PFSK-1 (cell line): ENCODE measurements at regions not wholly inside any gene's neighbourhood (a gene's known extent, or its start where the extent isn't known, plus 50 kb on each side); places are given as distances from the start of the nearest gene placed in this dataset.

Experiments
- FOXP2 ChIP-seq: optimal IDR thresholded peaks from 2 replicates; pipeline ENCODE3; 2011; ENCODE audit warnings: borderline replicate concordance, control low read depth, inconsistent platforms; ENCODE audit not compliant: insufficient read depth; ENCODE audit errors: extremely low read length, extremely low read depth
- POLR2AphosphoS5 ChIP-seq: IDR thresholded peaks from 2 replicates; pipeline ENCODE4 v1.6.1; 2012; ENCODE audit warnings: low read depth, mild to moderate bottlenecking, control low read depth, low read length, moderate library complexity
- SIN3A ChIP-seq: IDR thresholded peaks from 2 replicates; pipeline ENCODE4 v1.6.1; 2012; ENCODE audit warnings: mild to moderate bottlenecking, low read length, moderate library complexity, borderline replicate concordance; ENCODE audit not compliant: insufficient read depth
- TAF1 ChIP-seq: IDR thresholded peaks from 2 replicates; pipeline ENCODE4 v1.6.1; 2012; ENCODE audit warnings: low read length, control low read depth, borderline replicate concordance; ENCODE audit not compliant: insufficient read depth
- TF ChIP-seq, protein P1 (sequence below), 2 experiments: IDR thresholded peaks; 2 replicates each; pipeline versions ENCODE4 v1.6.1 to v1.8.0; 2011 to 2012; ENCODE audit warnings: low read depth in 2 of 2, low read length in 2 of 2, control low read depth in 1 of 2, inconsistent platforms in 1 of 2, mild to moderate bottlenecking in 1 of 2, moderate library complexity in 1 of 2; ENCODE audit not compliant: insufficient read depth in 1 of 2

DNA sequence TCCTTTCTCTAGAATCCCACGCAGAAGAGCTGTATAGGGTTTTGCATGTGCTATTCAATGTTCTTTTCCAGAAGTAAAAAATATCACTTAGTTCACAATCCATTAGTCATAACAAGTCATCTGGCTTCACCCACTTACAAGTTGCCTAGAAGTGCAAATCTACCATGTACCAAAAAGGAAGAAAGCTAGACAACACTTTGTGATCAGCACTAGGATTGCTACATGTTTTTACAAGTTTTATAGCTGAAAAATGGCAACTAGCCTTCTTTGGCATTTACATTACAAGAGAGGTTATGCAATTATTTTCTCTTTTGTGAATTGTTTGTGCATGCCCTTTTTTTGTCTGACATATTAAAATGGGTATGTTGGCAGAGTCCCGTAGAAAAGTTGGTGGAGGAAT is 85.6 kb upstream of the PTPRK start:
- no peak for TF ChIP-seq FOXP2
- TF ChIP-seq POLR2AphosphoS5: no peak
- TF ChIP-seq, protein P1, sequence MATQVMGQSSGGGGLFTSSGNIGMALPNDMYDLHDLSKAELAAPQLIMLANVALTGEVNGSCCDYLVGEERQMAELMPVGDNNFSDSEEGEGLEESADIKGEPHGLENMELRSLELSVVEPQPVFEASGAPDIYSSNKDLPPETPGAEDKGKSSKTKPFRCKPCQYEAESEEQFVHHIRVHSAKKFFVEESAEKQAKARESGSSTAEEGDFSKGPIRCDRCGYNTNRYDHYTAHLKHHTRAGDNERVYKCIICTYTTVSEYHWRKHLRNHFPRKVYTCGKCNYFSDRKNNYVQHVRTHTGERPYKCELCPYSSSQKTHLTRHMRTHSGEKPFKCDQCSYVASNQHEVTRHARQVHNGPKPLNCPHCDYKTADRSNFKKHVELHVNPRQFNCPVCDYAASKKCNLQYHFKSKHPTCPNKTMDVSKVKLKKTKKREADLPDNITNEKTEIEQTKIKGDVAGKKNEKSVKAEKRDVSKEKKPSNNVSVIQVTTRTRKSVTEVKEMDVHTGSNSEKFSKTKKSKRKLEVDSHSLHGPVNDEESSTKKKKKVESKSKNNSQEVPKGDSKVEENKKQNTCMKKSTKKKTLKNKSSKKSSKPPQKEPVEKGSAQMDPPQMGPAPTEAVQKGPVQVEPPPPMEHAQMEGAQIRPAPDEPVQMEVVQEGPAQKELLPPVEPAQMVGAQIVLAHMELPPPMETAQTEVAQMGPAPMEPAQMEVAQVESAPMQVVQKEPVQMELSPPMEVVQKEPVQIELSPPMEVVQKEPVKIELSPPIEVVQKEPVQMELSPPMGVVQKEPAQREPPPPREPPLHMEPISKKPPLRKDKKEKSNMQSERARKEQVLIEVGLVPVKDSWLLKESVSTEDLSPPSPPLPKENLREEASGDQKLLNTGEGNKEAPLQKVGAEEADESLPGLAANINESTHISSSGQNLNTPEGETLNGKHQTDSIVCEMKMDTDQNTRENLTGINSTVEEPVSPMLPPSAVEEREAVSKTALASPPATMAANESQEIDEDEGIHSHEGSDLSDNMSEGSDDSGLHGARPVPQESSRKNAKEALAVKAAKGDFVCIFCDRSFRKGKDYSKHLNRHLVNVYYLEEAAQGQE (IDR thresholded peaks at IDR 0.05; ENCODE audit: insufficient read depth in 1 of 2, low read depth in 2 of 2, low read length in 2 of 2): no peak
- TF ChIP-seq TAF1: no peak
- no peak for TF ChIP-seq SIN3A

DNA sequence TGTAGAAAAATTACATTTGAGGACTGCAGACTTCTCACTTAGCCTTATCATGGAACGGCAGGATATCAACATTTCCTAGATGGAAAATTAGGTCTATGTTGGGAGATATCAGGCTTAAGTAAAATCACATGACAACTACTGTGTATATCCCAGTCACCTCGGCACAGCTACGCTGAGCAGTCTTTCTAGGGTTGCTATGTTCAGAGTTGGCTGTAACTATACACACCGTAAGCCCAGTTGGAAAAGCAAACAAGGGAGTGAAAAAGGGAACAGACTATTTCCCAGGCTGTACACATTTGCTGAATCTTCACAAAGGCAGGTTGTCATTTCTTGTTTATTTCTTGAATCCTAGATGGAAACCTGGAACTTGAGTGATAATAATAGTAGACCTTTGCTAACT is 80.7 kb upstream of the PTPRK start:
- no peak for TF ChIP-seq TAF1
- no peak for TF ChIP-seq SIN3A
- TF ChIP-seq FOXP2: no peak
- no peak for TF ChIP-seq POLR2AphosphoS5
- TF ChIP-seq, protein P1 (IDR thresholded peaks at IDR 0.05; ENCODE audit: insufficient read depth in 1 of 2, low read depth in 2 of 2, low read length in 2 of 2): no peak

DNA sequence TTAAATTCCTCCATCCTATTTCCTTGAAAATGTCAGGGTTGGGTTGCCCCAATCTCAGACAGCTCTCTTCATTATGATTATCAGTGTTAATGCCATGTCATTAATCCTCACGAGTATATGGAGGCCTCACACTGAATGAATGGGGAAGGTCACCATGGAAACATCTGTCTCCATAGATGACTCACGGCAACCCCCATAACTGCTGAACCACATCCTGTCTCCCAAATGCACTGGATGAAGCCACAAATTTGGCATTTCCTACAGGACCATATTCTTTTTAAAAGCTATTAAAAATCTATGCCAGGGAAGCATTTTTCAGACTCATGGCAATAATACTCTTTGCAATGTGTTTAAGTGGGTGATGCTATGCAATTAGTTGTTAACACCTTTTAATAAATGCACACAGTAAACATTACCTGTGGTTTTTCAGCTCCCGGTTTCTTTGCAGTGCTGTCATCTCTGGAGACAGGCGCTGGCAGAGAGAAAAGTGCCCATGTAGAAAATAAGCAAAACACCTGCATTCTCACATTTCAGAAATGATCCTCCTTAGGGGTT is 80.1 kb upstream of the PTPRK start:
- TF ChIP-seq, protein P1 (IDR thresholded peaks at IDR 0.05; ENCODE audit: insufficient read depth in 1 of 2, low read depth in 2 of 2, low read length in 2 of 2): no peak
- TF ChIP-seq SIN3A: no peak
- no peak for TF ChIP-seq TAF1
- TF ChIP-seq POLR2AphosphoS5: no peak
- no peak for TF ChIP-seq FOXP2

DNA sequence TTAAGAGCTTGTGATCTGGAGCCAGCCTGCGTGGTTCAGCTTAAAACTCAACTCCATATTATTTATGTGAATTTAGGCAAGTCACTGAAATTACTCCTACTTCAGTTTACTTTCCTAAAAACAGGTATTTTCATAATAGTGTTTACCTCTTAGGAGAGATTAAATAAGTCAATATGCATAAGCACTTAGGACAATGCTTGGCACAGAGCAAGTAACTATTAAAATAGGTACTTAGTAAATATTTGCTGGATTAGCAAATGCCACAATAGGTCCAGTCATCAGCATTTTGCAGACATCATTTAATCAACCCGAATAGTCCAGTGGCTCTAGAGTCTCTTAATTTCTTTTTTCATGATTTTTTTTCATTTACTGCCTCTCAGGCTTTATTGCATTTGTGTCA is 78.6 kb upstream of the PTPRK start:
- no peak for TF ChIP-seq SIN3A
- TF ChIP-seq, protein P1 (IDR thresholded peaks at IDR 0.05; ENCODE audit: insufficient read depth in 1 of 2, low read depth in 2 of 2, low read length in 2 of 2): no peak

DNA sequence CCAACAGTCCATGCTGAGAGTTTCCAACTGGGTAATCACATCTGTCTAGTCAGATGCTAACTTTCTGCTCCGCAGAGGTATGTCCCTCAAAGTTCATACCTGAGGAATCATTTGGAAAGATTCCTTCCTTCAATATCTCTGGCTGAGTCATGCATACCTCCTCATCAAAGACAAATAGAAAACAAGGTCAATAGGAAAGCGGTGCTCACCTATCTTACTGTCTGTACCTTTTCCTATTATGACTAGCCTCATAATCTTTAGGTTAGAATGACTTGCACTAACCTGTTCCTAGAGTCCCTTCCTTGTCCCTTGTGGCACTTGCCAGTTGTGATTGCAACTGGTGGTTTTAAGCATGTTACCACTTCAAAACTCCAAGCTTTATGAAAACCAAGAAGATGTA is 78.2 kb upstream of the PTPRK start:
- TF ChIP-seq, protein P1 (IDR thresholded peaks at IDR 0.05; ENCODE audit: insufficient read depth in 1 of 2, low read depth in 2 of 2, low read length in 2 of 2): no peak
- no peak for TF ChIP-seq SIN3A
- TF ChIP-seq POLR2AphosphoS5: no peak
- TF ChIP-seq FOXP2: no peak
- no peak for TF ChIP-seq TAF1
